SK-N-SH (cell line): ENCODE measurements at regions not wholly inside any gene's neighbourhood (a gene's known extent, or its start where the extent isn't known, plus 50 kb on each side); places are given as distances from the start of the nearest gene placed in this dataset.
"Not testable (repeated sequence)": the region's sequence is repeated elsewhere in the genome, so short reads cannot be mapped to it uniquely, and the experiment has no call there.

Source experiments
- CTCF ChIA-PET: fragments of 300-600, 350-600 bp; formaldehyde crosslinking; extraction: SDS; loops from one replicate; lab custom pipeline; 2021; lab: Yijun Ruan, JAX
- POLR2A ChIA-PET: fragments of 350-600 bp; sonication (Branson Sonifier 250); formaldehyde crosslinking; extraction: SDS; loops from one replicate; lab custom pipeline; 2020; ENCODE audit warnings: antibody characterized with exemption, inconsistent platforms; lab: Yijun Ruan, JAX
- DNase-seq: peaks from one replicate; pipeline ENCODE4 v3.0.0; 2012
- H2AFZ ChIP-seq: fragments of 200-600 bp; sonication (generic); 2 replicates; pipeline ENCODE4 v1.8.1; 2016; ENCODE audit warnings: antibody characterized with exemption, mild to moderate bottlenecking, low read depth
- H3F3A ChIP-seq: fragments of 200-600 bp; sonication (generic); replicated peaks from 2 replicates; pipeline ENCODE3; 2016; ENCODE audit warnings: antibody characterized with exemption, mild to moderate bottlenecking; ENCODE audit not compliant: insufficient read depth
- H3K27ac ChIP-seq, 2 experiments: fragments of 200-500 bp in 1 of 2; fragments of 200-600 bp in 1 of 2; sonication (Bioruptor generic) in 1 of 2; sonication (generic), shearing (Covaris generic) in 1 of 2; 2 replicates each; pipeline versions ENCODE4 v1.5.1 to v1.6.1; 2014 to 2016; ENCODE audit warnings: low read depth in 2 of 2, inconsistent platforms in 1 of 2, low read length in 1 of 2, mild to moderate bottlenecking in 1 of 2, mixed read lengths in 1 of 2
- H3K27me3 ChIP-seq: fragments of 200-600 bp; sonication (generic), shearing (Covaris generic); 2 replicates; pipeline ENCODE4 v1.6.1; 2016; ENCODE audit warnings: mixed run types; ENCODE audit not compliant: insufficient read depth
- H3K36me3 ChIP-seq, 2 experiments: fragments of 200-500 bp in 1 of 2; fragments of 200-600 bp in 1 of 2; sonication (Bioruptor generic) in 1 of 2; sonication (generic) in 1 of 2; replicated peaks in 1 of 2; 2 replicates each; pipeline versions ENCODE3 to v1.5.1; 2014 to 2016; ENCODE audit warnings: low read length in 1 of 2, mild to moderate bottlenecking in 1 of 2; ENCODE audit not compliant: insufficient read depth in 2 of 2, control insufficient read depth in 1 of 2
- H3K4me1 ChIP-seq, 2 experiments: fragments of 200-500 bp in 1 of 2; fragments of 200-600 bp in 1 of 2; sonication (Bioruptor generic) in 1 of 2; sonication (generic), shearing (Covaris generic) in 1 of 2; 2 replicates each; pipeline versions ENCODE4 v1.5.1 to v1.6.1; 2014 to 2016; ENCODE audit warnings: low read depth in 1 of 2, low read length in 1 of 2, mixed run types in 1 of 2; ENCODE audit not compliant: insufficient read depth in 2 of 2, control insufficient read depth in 1 of 2
- H3K4me2 ChIP-seq: fragments of 200-600 bp; sonication (generic), shearing (Covaris generic); 2 replicates; pipeline ENCODE4 v1.6.1; 2017; ENCODE audit warnings: mixed run types
- H3K4me3 ChIP-seq, 2 experiments: fragments of 200-500 bp in 1 of 2; fragments of 200-600 bp in 1 of 2; sonication (Bioruptor generic) in 1 of 2; sonication (generic), shearing (Covaris generic) in 1 of 2; 2 replicates each; pipeline versions ENCODE4 v1.5.1 to v1.8.1; 2014 to 2016; ENCODE audit warnings: low read depth in 2 of 2, inconsistent platforms in 1 of 2, low read length in 1 of 2, mild to moderate bottlenecking in 1 of 2, mixed read lengths in 1 of 2, moderate library complexity in 1 of 2
- H3K79me2 ChIP-seq: fragments of 200-600 bp; sonication (generic); 2 replicates; pipeline ENCODE4 v1.8.1; 2017; ENCODE audit warnings: mild to moderate bottlenecking; ENCODE audit not compliant: insufficient read depth
- H3K9ac ChIP-seq: fragments of 200-600 bp; sonication (generic); 2 replicates; pipeline ENCODE4 v1.6.1; 2017; ENCODE audit warnings: mixed run types
- H3K9me2 ChIP-seq: fragments of 200-600 bp; sonication (generic); 2 replicates; pipeline ENCODE4 v1.6.1; 2017; ENCODE audit warnings: mixed run types
- H3K9me3 ChIP-seq: fragments of 200-600 bp; sonication (generic); 2 replicates; pipeline ENCODE4 v1.6.1; 2017; ENCODE audit warnings: mixed run types, mild to moderate bottlenecking, moderate library complexity
- H4K20me1 ChIP-seq: fragments of 200-600 bp; sonication (generic); 2 replicates; pipeline ENCODE4 v1.6.1; 2017; ENCODE audit warnings: mild to moderate bottlenecking, mixed run types; ENCODE audit not compliant: insufficient read depth
- CTCF ChIP-seq: fragments of 200-600 bp; sonication (generic); IDR thresholded peaks from 2 replicates; pipeline ENCODE4 v1.6.1; 2017; ENCODE audit warnings: antibody characterized with exemption, mild to moderate bottlenecking, moderate library complexity
- EZH2phosphoT487 ChIP-seq: fragments of 200-600 bp; sonication (generic); IDR thresholded peaks from 2 replicates; pipeline ENCODE4 v1.6.1; 2017; ENCODE audit warnings: low read depth, mixed run types, mild to moderate bottlenecking, antibody characterized with exemption, moderate library complexity, borderline replicate concordance
- FOSL2 ChIP-seq: IDR thresholded peaks from 2 replicates; pipeline ENCODE4 v1.4.0; 2012; ENCODE audit warnings: low read depth, mild to moderate bottlenecking, moderate library complexity, borderline replicate concordance
- GABPA ChIP-seq: IDR thresholded peaks from 2 replicates; pipeline ENCODE4 v1.4.0; 2012; ENCODE audit warnings: low read depth, mild to moderate bottlenecking
- MEF2A ChIP-seq: IDR thresholded peaks from 2 replicates; pipeline ENCODE4 v1.4.0; 2012; ENCODE audit warnings: low read depth, borderline replicate concordance
- MXI1 ChIP-seq: IDR thresholded peaks from 2 replicates; pipeline ENCODE4 v1.6.1; 2012; ENCODE audit warnings: mild to moderate bottlenecking, low read depth, low read length, improper control_type of control experiment
- TAF1 ChIP-seq: IDR thresholded peaks from 2 replicates; pipeline ENCODE4 v1.6.1; 2012; ENCODE audit warnings: low read depth, mild to moderate bottlenecking, low read length, moderate library complexity, borderline replicate concordance
- USF1 ChIP-seq: IDR thresholded peaks from 2 replicates; pipeline ENCODE4 v1.4.0; 2012; ENCODE audit warnings: low read depth, borderline replicate concordance
- YY1 ChIP-seq: IDR thresholded peaks from 2 replicates; pipeline ENCODE4 v1.4.0; 2012; ENCODE audit warnings: low read depth, mild to moderate bottlenecking
- WGBS: methylation state at CpG from one replicate; pipeline ENCODE4 v1.1.6; 2017; ENCODE audit warnings: low lambda C conversion rate; 5-methylcytosine and 5-hydroxymethylcytosine counted together

- Histone ChIP-seq H3K4me3 (no peak overlapping the region), H3K9me3 (no peaks in the 10 kb centered on the region), H3K9ac (no peak overlapping the region), H3K4me1 (no peaks in the 10 kb centered on the region; a peak in 2 of 4 replicates), H3F3A (peaks cover 14% of the 10 kb centered on the region), H3K79me2 (no peaks in the 10 kb centered on the region), H2AFZ (no peak overlapping the region), H3K27me3 (no peaks in the 10 kb centered on the region), H3K4me2 (no peak overlapping the region), H3K27ac (peak overlapping the region in 1 of 2 experiments; percentile 60; a peak in 2 of 4 replicates), H4K20me1 (no peaks in the 10 kb centered on the region), H3K36me3 (no peaks in the 10 kb centered on the region), H3K9me2 (no peaks in the 10 kb centered on the region)
- WGBS, result 85% methylated on average over 2 of the region's 2 CpGs
- no peak for DNase-seq
- ChIA-PET CTCF (interaction anchor here (1.3 to 2.0 kb wide), 2 partner anchors 61 to 147 kb away, joined by 3 to 4 read pairs; partner anchors contain the start of gene AHCYL1), POLR2A (no interaction called here)
- TF ChIP-seq CTCF (no peak), MXI1 (no peak), TAF1 (no peak), USF1 (no peak), MEF2A (no peak), FOSL2 (no peak), GABPA (no peak), EZH2phosphoT487 (no peak), YY1 (no peak)
- TF ChIP-seq, all 33 proteins: peak for 0
Measured at GRCh38 chr1:109837852-109838570, 72.6 kb upstream of the CSF1 start.

- H3K9ac ChIP-seq, H3K4me2 ChIP-seq, H3K79me2 ChIP-seq, H3K27me3 ChIP-seq, H2AFZ ChIP-seq, H3K4me3 ChIP-seq, H3K4me1 ChIP-seq, H3K9me3 ChIP-seq, H3K36me3 ChIP-seq, H4K20me1 ChIP-seq, POLR2A ChIA-PET, DNase-seq, H3K9me2 ChIP-seq, H3K27ac ChIP-seq: not testable (repeated sequence)
- CTCF ChIA-PET, result interaction anchor here (1.0 to 1.2 kb wide), 2 partner anchors 77 to 149 kb away, joined by 3 read pairs; partner anchors contain the start of gene AHCYL1
- H3F3A ChIP-seq, result peaks cover 14% of the 10 kb centered on the region
- 87% methylated on average over 6 of the region's 6 CpGs for WGBS
Measured at GRCh38 chr1:109835645-109836044, 71.9 kb upstream of the EPS8L3 start.
